Chondrocyte (in vitro differentiated cells): ENCODE measurements at regions not wholly inside any gene's neighbourhood (a gene's known extent, or its start where the extent isn't known, plus 50 kb on each side); places are given as distances from the start of the nearest gene placed in this dataset.

Experiments
- DNase-seq: peaks from one replicate; pipeline ENCODE4 v3.0.0; 2021; ENCODE audit warnings: mixed read lengths, low spot score
- H3K27ac Mint-ChIP-seq: one replicate; pipeline ENCODE4 v1.8.0; 2021; ENCODE audit warnings: mild to moderate bottlenecking, moderate library complexity, mixed read lengths; ENCODE audit not compliant: unreplicated experiment
- H3K27me3 Mint-ChIP-seq: 2 replicates; pipeline ENCODE4 v1.8.0; 2021; ENCODE audit warnings: low read depth, mixed read lengths
- H3K36me3 Mint-ChIP-seq: 2 replicates; pipeline ENCODE4 v1.8.0; 2021; ENCODE audit warnings: low read depth, mixed read lengths
- H3K4me1 Mint-ChIP-seq: 2 replicates; pipeline ENCODE4 v1.8.0; 2021; ENCODE audit warnings: low read depth, mild to moderate bottlenecking, mixed read lengths
- H3K4me3 Mint-ChIP-seq: one replicate; pipeline ENCODE4 v1.8.0; 2021; ENCODE audit warnings: mild to moderate bottlenecking, moderate library complexity, mixed read lengths; ENCODE audit not compliant: unreplicated experiment
- H3K9me3 Mint-ChIP-seq: 2 replicates; pipeline ENCODE4 v1.8.0; 2021; ENCODE audit warnings: low read depth, mixed read lengths
- CTCF ChIP-seq: fragments of 200-600 bp; sonication (generic); IDR thresholded peaks from 2 replicates; pipeline ENCODE4 v1.5.0; 2021; ENCODE audit warnings: antibody characterized with exemption, mild to moderate bottlenecking, moderate library complexity

GRCh38 chr1:243980071-243980470 lies 71.0 kb upstream of the ZBTB18 start:
- H3K9me3 Mint-ChIP-seq, result peaks cover 5% of the 10 kb centered on the region
- DNase-seq, result no peak
- TF ChIP-seq CTCF, result no peak

GRCh38 chr1:243979396-243979795 lies 71.7 kb upstream of the ZBTB18 start:
- no peak for DNase-seq
- Mint-ChIP-seq H3K4me1 (peaks cover 20% of the 10 kb centered on the region), H3K36me3 (no peaks in the 10 kb centered on the region), H3K27ac (no peak overlapping the region), H3K9me3 (peaks cover 5% of the 10 kb centered on the region), H3K27me3 (no peaks in the 10 kb centered on the region), H3K4me3 (no peak overlapping the region)
- no peak for TF ChIP-seq CTCF

More at GRCh38 chr1:243980071-243980470, 71.0 kb upstream of the ZBTB18 start:
- no peak overlapping the region for H3K4me3 Mint-ChIP-seq
- H3K27me3 Mint-ChIP-seq, result no peaks in the 10 kb centered on the region
- no peak overlapping the region for H3K27ac Mint-ChIP-seq
- no peaks in the 10 kb centered on the region for H3K36me3 Mint-ChIP-seq
- H3K4me1 Mint-ChIP-seq, result peaks cover 20% of the 10 kb centered on the region

DNA sequence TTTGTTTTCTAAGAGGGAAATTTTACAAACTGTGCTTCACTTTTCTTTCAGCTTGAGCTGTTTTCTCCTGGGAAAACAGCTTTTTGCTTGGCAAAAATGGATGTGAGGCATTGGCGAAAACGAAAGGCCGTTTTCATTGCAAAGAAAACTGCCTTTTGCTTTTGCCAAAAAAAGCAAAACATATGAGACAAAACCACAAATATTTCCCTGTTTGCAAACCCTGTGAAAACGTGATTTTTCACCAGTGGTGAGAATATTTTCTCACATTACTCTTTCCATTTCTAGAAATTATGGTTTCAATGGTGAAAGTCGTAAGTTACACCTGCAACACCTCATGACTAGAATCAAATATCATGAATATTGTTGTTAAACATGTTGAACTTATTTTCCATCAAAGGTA lies 74.0 kb upstream of the ZBTB18 start:
- Mint-ChIP-seq H3K27ac (peak overlapping the region; percentile 15), H3K4me3 (peak overlapping the region; percentile 9), H3K36me3 (no peaks in the 10 kb centered on the region), H3K27me3 (no peaks in the 10 kb centered on the region), H3K4me1 (peaks cover 20% of the 10 kb centered on the region), H3K9me3 (peaks cover 1% of the 10 kb centered on the region)
- TF ChIP-seq CTCF, result no peak
- no peak for DNase-seq

DNA sequence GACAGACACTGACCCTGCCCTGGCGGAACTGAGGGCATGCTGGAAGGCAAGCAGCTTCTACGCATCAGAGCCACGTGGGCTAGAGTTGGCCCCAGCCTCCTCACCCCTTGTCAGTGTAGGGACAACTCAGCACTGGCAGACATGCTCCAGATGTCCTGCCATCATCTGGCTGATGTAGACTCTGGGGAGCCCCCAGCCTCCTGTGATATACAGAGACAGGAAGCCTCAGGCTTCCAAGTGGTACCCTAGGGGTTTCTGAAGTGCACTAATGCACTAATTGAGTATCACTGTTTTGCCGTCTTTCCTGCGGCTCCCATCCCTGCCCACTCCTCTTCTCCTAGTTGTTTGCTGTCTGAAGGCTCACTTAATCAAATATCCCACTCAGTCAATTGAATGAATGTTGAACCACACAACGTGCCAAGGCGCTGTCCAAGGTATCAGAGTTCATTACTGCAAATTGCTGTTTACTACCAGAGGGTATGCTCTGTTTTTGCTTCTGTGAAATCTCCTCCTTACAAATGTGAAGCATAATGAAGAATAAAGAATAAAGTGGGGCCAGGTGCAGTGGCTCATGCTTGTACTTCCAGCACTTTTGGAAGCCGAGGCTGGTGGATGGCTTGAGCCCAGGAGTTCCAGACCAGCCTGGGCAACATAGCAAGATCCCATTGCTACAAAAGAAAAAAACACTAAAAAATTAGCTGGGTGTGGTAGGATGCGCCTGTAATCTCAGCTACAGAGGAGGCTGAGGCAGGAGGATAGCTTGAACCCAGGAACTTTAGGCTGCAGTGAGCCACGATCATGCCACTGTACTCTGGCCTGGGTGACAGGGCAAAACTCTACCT lies 76.4 kb upstream of the ZBTB18 start:
- H3K27ac Mint-ChIP-seq, result no peak overlapping the region
- no peaks in the 10 kb centered on the region for H3K27me3 Mint-ChIP-seq
- H3K4me1 Mint-ChIP-seq, result peaks cover 20% of the 10 kb centered on the region
- no peak overlapping the region for H3K4me3 Mint-ChIP-seq
- H3K36me3 Mint-ChIP-seq, result no peaks in the 10 kb centered on the region
- DNase-seq, result no peak
- no peaks in the 10 kb centered on the region for H3K9me3 Mint-ChIP-seq
- TF ChIP-seq CTCF, result no peak

DNA sequence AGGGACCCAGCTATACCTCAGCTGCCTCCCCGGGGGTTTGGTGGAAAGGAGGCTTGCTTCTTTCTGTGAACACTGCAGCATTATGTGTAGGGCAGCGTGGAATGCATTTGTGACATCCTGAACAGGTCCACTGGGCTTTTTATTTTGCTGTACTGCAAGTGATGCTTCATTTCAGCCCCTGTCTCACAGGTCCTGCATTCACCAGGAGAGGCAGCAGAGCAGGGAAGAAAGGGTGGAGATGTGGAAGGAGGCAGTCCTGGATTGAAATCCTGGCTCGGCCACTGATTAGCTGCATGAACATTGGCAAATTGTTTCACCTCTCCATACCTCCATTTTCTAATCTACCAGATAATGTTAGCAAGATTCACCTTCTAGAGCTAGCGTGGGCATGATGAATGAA lies 77.9 kb upstream of the ZBTB18 start:
- Mint-ChIP-seq H3K9me3 (no peaks in the 10 kb centered on the region), H3K4me3 (no peak overlapping the region), H3K4me1 (peaks cover 26% of the 10 kb centered on the region), H3K36me3 (no peaks in the 10 kb centered on the region), H3K27me3 (no peaks in the 10 kb centered on the region), H3K27ac (no peak overlapping the region)
- DNase-seq, result no peak
- no peak for TF ChIP-seq CTCF
